Activated naive CD8-positive, alpha-beta T cell treated with anti-CD3 and anti-CD28 coated beads, Interleukin-2, amount 10 ng/mL, durations not matched to agents 7 days and 5 days (primary cell): ENCODE measurements at regions not wholly inside any gene's neighbourhood (a gene's known extent, or its start where the extent isn't known, plus 50 kb on each side); places are given as distances from the start of the nearest gene placed in this dataset.

Experiments
- ATAC-seq: fragments of 150-1000 bp; cut with Tn5 transposase; one replicate; pipeline ENCODE4 v1.10.0; 2021; ENCODE audit warnings: low read depth, moderate library complexity
- POLR2A ChIA-PET: fragments of 350-600 bp; sonication (Branson Sonifier 250); formaldehyde crosslinking; loops from one replicate; lab custom pipeline; 2021; ENCODE audit warnings: antibody characterized with exemption; lab: Charles Lee
- DNase-seq: peaks from one replicate; pipeline ENCODE4 v3.0.0; 2021
- H3K27ac Mint-ChIP-seq: one replicate; pipeline ENCODE4 v1.8.0; 2022; ENCODE audit warnings: mild to moderate bottlenecking, mixed read lengths
- H3K27me3 Mint-ChIP-seq: one replicate; pipeline ENCODE4 v1.8.0; 2022; ENCODE audit warnings: mild to moderate bottlenecking, moderate library complexity, mixed read lengths
- H3K36me3 Mint-ChIP-seq: one replicate; pipeline ENCODE4 v1.8.0; 2021; ENCODE audit warnings: mild to moderate bottlenecking, mixed read lengths
- H3K4me1 Mint-ChIP-seq: one replicate; pipeline ENCODE4 v1.8.0; 2021; ENCODE audit warnings: mixed read lengths
- H3K4me3 Mint-ChIP-seq: one replicate; pipeline ENCODE4 v1.8.0; 2022; ENCODE audit warnings: mild to moderate bottlenecking, moderate library complexity, mixed read lengths
- H3K9me3 Mint-ChIP-seq: one replicate; pipeline ENCODE4 v1.8.0; 2021; ENCODE audit warnings: mixed read lengths

DNA sequence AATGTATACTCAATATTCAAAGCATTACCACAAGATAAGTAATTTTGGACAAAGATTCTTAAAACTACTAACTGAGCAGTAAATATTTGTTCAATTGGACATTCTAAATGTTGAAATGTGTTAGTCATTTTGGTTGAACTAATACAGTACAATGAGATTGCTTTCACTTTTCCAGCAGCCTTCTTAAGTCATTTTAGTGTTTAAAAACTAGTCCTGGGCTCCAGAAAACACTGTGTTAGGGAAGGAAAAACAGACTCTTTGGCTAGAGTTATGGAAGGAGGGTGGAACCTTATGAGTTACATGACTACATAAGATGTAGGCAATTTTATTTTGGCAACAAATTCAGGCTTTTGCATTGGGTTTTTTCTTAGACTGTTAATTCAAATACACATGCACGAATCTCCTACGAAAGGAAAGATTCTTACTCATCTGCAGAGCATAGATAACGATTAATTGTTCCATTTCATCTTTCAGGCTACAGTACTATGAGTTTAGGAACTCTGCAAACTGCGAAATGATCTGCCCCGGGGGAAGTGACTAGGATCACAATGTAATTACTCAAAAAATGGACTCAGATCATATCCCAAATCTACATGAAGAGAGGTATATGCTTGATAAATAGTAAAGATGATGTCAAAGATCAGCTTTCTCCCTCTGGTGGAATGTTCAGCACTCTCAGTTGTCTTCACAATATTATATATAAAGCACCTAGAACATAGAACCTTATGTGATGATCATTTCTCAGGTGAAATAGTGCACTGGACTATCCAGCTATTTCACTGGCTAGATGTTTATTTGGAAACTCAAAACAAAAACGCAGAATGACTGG, 492.8 kb upstream of the MDFIC2 start:
- Mint-ChIP-seq H3K4me1 (no peaks in the 10 kb centered on the region), H3K9me3 (no peaks in the 10 kb centered on the region), H3K27ac (no peak overlapping the region), H3K27me3 (peaks cover 22% of the 10 kb centered on the region), H3K4me3 (no peak overlapping the region), H3K36me3 (no peaks in the 10 kb centered on the region)
- no peak for ATAC-seq
- DNase-seq = no peak
- POLR2A ChIA-PET = no interaction called here

GRCh38 chr3:70803891-70804290, 491.5 kb upstream of the MDFIC2 start:
- Mint-ChIP-seq H3K27me3 (peaks cover 17% of the 10 kb centered on the region), H3K9me3 (peaks cover 1% of the 10 kb centered on the region), H3K27ac (no peak overlapping the region), H3K4me3 (no peak overlapping the region), H3K4me1 (no peaks in the 10 kb centered on the region), H3K36me3 (no peaks in the 10 kb centered on the region)
- DNase-seq = no peak
- ATAC-seq = no peak
- POLR2A ChIA-PET = no interaction called here

- Mint-ChIP-seq H3K4me1 (no peaks in the 10 kb centered on the region), H3K27ac (no peak overlapping the region), H3K36me3 (no peaks in the 10 kb centered on the region), H3K4me3 (no peak overlapping the region), H3K27me3 (peaks cover 17% of the 10 kb centered on the region), H3K9me3 (peaks cover 1% of the 10 kb centered on the region)
- DNase-seq (no peak), ATAC-seq (no peak)
- POLR2A ChIA-PET = no interaction called here
These were observed 490.9 kb upstream of the MDFIC2 start for GRCh38 chr3:70803319-70803718.

DNA sequence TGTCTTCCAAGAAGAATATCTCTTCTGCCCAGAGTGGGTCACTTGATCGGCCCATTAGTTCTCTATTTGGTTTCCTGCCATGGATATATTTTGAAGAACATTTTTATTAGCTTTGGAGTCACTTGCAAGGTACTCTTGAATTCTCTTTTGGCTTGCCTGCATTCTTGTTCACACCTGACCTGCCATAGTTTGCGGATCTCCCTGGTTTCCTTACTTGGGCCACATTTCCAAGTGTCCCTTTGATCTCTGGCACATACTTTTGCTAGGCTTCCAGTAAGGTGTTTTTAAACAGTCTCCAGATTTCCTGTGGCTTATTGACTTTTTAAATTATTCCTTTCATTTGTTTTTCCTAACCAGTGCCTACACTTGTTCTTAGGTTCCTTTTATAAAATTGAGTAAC, 488.5 kb upstream of the MDFIC2 start:
- DNase-seq (no peak), ATAC-seq (no peak)
- no peak overlapping the region for H3K4me3 Mint-ChIP-seq
- peaks cover 3% of the 10 kb centered on the region for H3K9me3 Mint-ChIP-seq
- peaks cover 13% of the 10 kb centered on the region for H3K27me3 Mint-ChIP-seq
- H3K4me1 Mint-ChIP-seq = no peaks in the 10 kb centered on the region
- H3K27ac Mint-ChIP-seq = no peak overlapping the region
- no peaks in the 10 kb centered on the region for H3K36me3 Mint-ChIP-seq
- POLR2A ChIA-PET = no interaction called here

DNA sequence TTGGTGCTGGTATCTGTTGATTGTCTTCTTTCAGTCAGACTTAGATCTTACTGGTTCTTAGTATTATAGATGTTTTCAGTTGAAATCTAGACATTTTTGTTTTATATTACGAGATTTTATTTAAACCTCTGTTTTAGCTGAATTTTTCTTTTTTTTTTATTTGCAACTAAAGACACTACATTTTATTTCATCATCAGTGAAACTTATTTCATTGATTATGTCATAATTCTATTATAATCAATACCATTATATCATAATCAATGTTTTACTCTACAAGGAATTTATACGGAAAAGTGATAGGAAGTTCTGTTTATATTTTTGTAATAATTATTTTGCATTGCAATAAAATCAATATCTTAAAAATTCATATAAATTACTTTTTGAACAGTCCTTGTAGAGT, 477.4 kb upstream of the MDFIC2 start:
- ATAC-seq (no peak), DNase-seq (no peak)
- peaks cover 2% of the 10 kb centered on the region for H3K9me3 Mint-ChIP-seq
- no peak overlapping the region for H3K27ac Mint-ChIP-seq
- POLR2A ChIA-PET = no interaction called here
- H3K4me1 Mint-ChIP-seq = no peaks in the 10 kb centered on the region
- H3K4me3 Mint-ChIP-seq = no peak overlapping the region
- peaks cover 5% of the 10 kb centered on the region for H3K27me3 Mint-ChIP-seq
- no peaks in the 10 kb centered on the region for H3K36me3 Mint-ChIP-seq

DNA sequence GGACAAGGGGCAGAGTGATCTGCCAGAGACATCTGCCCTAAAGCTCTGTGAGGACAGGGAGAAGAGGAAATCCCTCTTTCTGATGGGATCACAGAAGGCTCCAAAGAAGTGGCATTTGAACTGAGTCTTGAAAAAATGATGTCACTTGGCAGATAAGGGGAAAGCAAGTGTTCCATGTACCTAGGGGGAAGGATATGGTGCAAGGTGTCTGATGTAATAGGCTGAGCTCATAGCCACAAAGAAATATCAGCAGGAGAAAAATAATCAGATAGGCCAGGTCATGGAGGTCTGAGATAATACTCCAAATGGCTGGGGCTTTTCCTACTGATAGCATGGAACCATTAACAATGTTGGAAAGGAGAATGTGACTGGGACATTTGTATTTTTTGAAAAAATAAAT, 468.4 kb upstream of the MDFIC2 start:
- no peaks in the 10 kb centered on the region for H3K4me1 Mint-ChIP-seq
- H3K9me3 Mint-ChIP-seq = peaks cover 2% of the 10 kb centered on the region
- H3K4me3 Mint-ChIP-seq = no peak overlapping the region
- H3K27me3 Mint-ChIP-seq = no peaks in the 10 kb centered on the region
- POLR2A ChIA-PET = no interaction called here
- ATAC-seq = no peak
- DNase-seq = no peak
- H3K27ac Mint-ChIP-seq = no peak overlapping the region
- peaks cover 1% of the 10 kb centered on the region for H3K36me3 Mint-ChIP-seq

DNA sequence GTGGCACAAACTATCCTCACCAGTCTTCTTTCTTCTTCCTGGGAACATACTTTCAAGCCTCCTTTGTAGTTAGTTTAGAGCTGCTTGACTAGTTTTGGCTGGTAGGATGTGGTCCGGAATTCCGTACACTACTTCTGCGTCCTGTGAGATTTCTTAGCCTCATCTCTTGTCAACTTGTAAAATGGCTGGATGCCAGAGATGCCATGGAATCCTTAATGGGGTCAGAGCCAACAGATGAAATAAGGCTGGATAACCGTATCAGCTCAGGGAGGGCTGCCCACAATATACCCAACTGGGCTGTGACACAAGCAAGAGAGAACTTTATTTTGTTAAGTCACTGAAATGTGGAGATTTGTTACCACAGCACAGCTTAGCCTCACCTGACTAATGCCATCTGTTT, 466.9 kb upstream of the MDFIC2 start:
- DNase-seq (no peak), ATAC-seq (no peak)
- H3K4me1 Mint-ChIP-seq = no peaks in the 10 kb centered on the region
- H3K4me3 Mint-ChIP-seq = no peak overlapping the region
- H3K27ac Mint-ChIP-seq = no peak overlapping the region
- POLR2A ChIA-PET = no interaction called here
- peaks cover 1% of the 10 kb centered on the region for H3K36me3 Mint-ChIP-seq
- no peaks in the 10 kb centered on the region for H3K27me3 Mint-ChIP-seq
- H3K9me3 Mint-ChIP-seq = no peaks in the 10 kb centered on the region

- DNase-seq (no peak), ATAC-seq (no peak)
- peaks cover 1% of the 10 kb centered on the region for H3K4me1 Mint-ChIP-seq
- H3K27ac Mint-ChIP-seq = no peak overlapping the region
- H3K9me3 Mint-ChIP-seq = no peaks in the 10 kb centered on the region
- H3K36me3 Mint-ChIP-seq = peaks cover 1% of the 10 kb centered on the region
- POLR2A ChIA-PET = no interaction called here
- H3K4me3 Mint-ChIP-seq = no peak overlapping the region
- no peaks in the 10 kb centered on the region for H3K27me3 Mint-ChIP-seq
These were observed 463.6 kb upstream of the MDFIC2 start for GRCh38 chr3:70776081-70776480.

DNA sequence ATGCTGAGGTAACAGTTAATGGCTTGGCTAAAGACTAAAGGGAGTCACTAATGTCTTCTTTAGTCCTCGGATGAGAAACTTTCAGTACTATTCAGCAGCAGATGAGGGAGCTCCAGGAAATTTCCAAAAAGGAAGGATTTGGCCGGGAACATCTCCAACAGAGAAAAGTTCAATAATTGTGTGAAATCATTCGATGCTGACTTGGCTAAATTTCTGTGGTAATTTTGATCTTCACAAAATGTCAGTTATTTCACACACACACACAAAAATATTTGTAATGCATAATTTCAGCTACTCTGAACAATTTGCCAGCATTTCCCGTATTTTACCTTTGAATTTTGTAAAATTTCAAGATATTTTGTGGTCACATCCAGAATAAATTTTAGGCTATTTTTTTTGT, 462.8 kb upstream of the MDFIC2 start:
- POLR2A ChIA-PET = no interaction called here
- Mint-ChIP-seq H3K27ac (no peak overlapping the region), H3K4me3 (no peak overlapping the region), H3K9me3 (no peaks in the 10 kb centered on the region), H3K4me1 (peaks cover 1% of the 10 kb centered on the region), H3K27me3 (no peaks in the 10 kb centered on the region), H3K36me3 (peaks cover 1% of the 10 kb centered on the region)
- ATAC-seq (no peak), DNase-seq (no peak)

DNA sequence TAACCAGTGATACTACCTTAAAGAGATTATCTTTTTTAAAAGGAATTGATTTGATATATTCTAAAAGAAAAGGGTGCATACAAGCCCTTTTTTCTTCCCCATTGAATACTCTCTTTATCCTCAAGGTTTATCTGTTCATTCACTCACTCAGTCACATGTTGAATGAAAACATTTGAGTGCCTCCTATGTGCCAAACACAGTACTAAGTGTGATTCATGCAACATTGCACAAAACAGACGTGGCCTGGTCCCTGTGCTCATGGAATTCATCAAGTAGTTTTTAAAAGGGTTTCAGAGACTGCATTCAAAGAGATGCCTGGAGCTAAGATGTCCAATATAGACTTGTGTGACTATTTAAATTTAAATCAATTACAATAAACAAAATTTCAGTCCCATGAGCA, 462.2 kb upstream of the MDFIC2 start:
- Mint-ChIP-seq H3K36me3 (peaks cover 1% of the 10 kb centered on the region), H3K4me3 (no peak overlapping the region), H3K27me3 (no peaks in the 10 kb centered on the region), H3K27ac (no peak overlapping the region), H3K4me1 (peaks cover 1% of the 10 kb centered on the region), H3K9me3 (no peaks in the 10 kb centered on the region)
- DNase-seq = no peak
- POLR2A ChIA-PET = no interaction called here
- no peak for ATAC-seq

DNA sequence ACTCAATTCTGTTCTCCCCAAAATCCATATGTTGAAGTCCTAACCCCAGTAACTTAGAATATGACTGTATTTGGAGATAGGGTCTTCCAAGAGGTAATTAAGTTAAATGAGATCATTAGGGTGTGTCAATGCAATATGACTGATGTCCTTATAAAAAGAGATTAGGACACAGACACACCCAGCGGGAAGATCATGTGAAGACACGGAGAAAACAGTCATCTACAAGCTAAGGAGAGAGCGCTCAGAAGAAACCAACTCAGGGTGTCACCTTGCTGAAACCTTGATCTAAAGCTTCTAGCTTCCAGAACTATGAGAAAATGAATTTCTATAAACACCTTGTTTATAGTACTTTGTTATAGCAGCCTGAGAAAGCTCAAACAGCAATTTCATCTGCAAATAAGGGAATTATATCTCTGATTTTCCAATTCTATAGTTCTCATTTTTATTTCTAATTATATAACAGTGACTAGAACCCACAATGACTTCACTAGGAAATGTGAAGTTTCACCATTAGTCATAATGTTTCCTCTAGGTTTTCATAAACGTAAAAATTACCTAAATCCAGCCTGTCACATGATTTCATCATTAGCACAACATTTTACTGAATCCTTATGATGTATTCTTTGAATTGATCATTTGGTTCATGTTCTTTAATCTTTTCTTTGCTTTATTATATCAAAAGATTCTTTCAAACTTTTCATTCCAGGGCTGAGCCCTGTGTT, 459.1 kb upstream of the MDFIC2 start:
- DNase-seq = no peak
- no peaks in the 10 kb centered on the region for H3K9me3 Mint-ChIP-seq
- ATAC-seq = no peak
- no peaks in the 10 kb centered on the region for H3K27me3 Mint-ChIP-seq
- POLR2A ChIA-PET = no interaction called here
- H3K4me1 Mint-ChIP-seq = peaks cover 1% of the 10 kb centered on the region
- no peak overlapping the region for H3K27ac Mint-ChIP-seq
- H3K36me3 Mint-ChIP-seq = no peaks in the 10 kb centered on the region
- no peak overlapping the region for H3K4me3 Mint-ChIP-seq

- Mint-ChIP-seq H3K36me3 (no peaks in the 10 kb centered on the region), H3K4me3 (no peak overlapping the region), H3K27me3 (no peaks in the 10 kb centered on the region), H3K4me1 (peaks cover 1% of the 10 kb centered on the region), H3K27ac (no peak overlapping the region), H3K9me3 (no peaks in the 10 kb centered on the region)
- POLR2A ChIA-PET = no interaction called here
- no peak for ATAC-seq
- no peak for DNase-seq
These were observed 458.2 kb upstream of the MDFIC2 start for GRCh38 chr3:70770650-70771049.

GRCh38 chr3:70766301-70766700, 453.9 kb upstream of the MDFIC2 start:
- ATAC-seq = no peak
- DNase-seq = no peak
- no peaks in the 10 kb centered on the region for H3K9me3 Mint-ChIP-seq
- peaks cover under 1% of the 10 kb centered on the region for H3K4me1 Mint-ChIP-seq
- no peak overlapping the region for H3K4me3 Mint-ChIP-seq
- POLR2A ChIA-PET = no interaction called here
- H3K27me3 Mint-ChIP-seq = peaks cover 2% of the 10 kb centered on the region
- H3K36me3 Mint-ChIP-seq = no peaks in the 10 kb centered on the region
- no peak overlapping the region for H3K27ac Mint-ChIP-seq

DNA sequence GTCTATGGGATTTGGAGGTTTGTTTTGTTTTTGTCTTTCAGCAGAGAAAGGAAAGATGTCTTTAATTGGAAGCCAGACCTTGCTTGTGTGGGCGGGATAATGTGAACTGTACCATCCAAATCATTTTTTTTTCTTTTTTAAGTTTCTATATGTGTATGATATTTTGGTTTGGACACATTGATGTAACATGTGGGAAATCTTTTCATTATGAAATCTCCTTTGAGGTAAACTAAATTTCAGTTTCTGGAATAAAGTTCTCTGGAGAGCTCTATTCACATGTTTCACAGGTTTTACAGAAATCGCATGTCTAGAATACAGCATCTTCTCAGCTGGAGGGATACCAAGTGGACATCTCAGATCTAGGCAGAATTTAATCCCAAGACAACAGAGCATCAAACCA, 451.5 kb upstream of the MDFIC2 start:
- POLR2A ChIA-PET = no interaction called here
- no peaks in the 10 kb centered on the region for H3K9me3 Mint-ChIP-seq
- no peaks in the 10 kb centered on the region for H3K36me3 Mint-ChIP-seq
- H3K27me3 Mint-ChIP-seq = peaks cover 2% of the 10 kb centered on the region
- no peak for ATAC-seq
- H3K27ac Mint-ChIP-seq = no peak overlapping the region
- no peaks in the 10 kb centered on the region for H3K4me1 Mint-ChIP-seq
- no peak overlapping the region for H3K4me3 Mint-ChIP-seq
- DNase-seq = no peak
